Glutamatergic neuron (in vitro differentiated cells): ENCODE measurements at regions not wholly inside any gene's neighbourhood (a gene's known extent, or its start where the extent isn't known, plus 50 kb on each side); places are given as distances from the start of the nearest gene placed in this dataset.

Experiments used
- DNase-seq: peaks from one replicate; pipeline ENCODE4 v3.0.0; 2022
- H3K27ac Mint-ChIP-seq: one replicate; pipeline ENCODE4 v1.8.0; 2020; ENCODE audit warnings: mild to moderate bottlenecking, mixed read lengths, inconsistent platforms; ENCODE audit not compliant: unreplicated experiment
- H3K27me3 Mint-ChIP-seq: one replicate; pipeline ENCODE4 v1.8.0; 2020; ENCODE audit warnings: mild to moderate bottlenecking, moderate library complexity, mixed read lengths, inconsistent platforms; ENCODE audit not compliant: unreplicated experiment
- H3K36me3 Mint-ChIP-seq: one replicate; pipeline ENCODE4 v1.8.0; 2020; ENCODE audit warnings: mild to moderate bottlenecking, mixed read lengths, inconsistent platforms; ENCODE audit not compliant: unreplicated experiment
- H3K4me1 Mint-ChIP-seq: one replicate; pipeline ENCODE4 v1.8.0; 2020; ENCODE audit warnings: mild to moderate bottlenecking, low read depth, mixed read lengths, inconsistent platforms; ENCODE audit not compliant: unreplicated experiment
- H3K4me3 Mint-ChIP-seq: one replicate; pipeline ENCODE4 v1.8.0; 2020; ENCODE audit warnings: mild to moderate bottlenecking, mixed read lengths, inconsistent platforms; ENCODE audit not compliant: unreplicated experiment
- H3K9me3 Mint-ChIP-seq: one replicate; pipeline ENCODE4 v1.8.0; 2020; ENCODE audit warnings: mild to moderate bottlenecking, moderate library complexity, mixed read lengths, inconsistent platforms; ENCODE audit not compliant: unreplicated experiment
- TF ChIP-seq, protein P1 (sequence below): fragments of 200-600 bp; sonication (generic); IDR thresholded peaks from one replicate; pipeline ENCODE4 v1.5.0; 2021; ENCODE audit not compliant: partially characterized antibody, unreplicated experiment

DNA sequence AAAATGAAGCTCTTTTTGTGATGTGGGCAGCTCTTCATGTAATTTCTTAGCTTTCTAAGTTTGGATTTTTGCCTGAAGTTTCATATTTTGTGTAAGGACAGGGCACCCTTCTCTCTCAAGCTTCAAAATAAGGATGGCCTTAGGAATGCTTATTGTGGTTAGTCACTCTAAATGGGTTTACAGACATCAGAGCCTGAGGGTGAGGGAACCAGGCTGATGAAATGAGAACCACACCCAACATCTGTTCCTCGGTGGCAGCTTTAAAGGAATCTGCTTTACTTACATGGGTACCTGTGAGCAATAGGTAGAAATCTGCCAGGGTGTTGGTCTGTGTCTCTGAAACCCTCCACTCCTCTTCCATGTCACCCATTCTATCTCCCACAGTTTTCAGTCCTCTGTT lies 174.3 kb downstream of the EMX2 start:
- TF ChIP-seq, protein P1, sequence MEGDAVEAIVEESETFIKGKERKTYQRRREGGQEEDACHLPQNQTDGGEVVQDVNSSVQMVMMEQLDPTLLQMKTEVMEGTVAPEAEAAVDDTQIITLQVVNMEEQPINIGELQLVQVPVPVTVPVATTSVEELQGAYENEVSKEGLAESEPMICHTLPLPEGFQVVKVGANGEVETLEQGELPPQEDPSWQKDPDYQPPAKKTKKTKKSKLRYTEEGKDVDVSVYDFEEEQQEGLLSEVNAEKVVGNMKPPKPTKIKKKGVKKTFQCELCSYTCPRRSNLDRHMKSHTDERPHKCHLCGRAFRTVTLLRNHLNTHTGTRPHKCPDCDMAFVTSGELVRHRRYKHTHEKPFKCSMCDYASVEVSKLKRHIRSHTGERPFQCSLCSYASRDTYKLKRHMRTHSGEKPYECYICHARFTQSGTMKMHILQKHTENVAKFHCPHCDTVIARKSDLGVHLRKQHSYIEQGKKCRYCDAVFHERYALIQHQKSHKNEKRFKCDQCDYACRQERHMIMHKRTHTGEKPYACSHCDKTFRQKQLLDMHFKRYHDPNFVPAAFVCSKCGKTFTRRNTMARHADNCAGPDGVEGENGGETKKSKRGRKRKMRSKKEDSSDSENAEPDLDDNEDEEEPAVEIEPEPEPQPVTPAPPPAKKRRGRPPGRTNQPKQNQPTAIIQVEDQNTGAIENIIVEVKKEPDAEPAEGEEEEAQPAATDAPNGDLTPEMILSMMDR: no peak
- Mint-ChIP-seq H3K27ac (no peak overlapping the region), H3K36me3 (no peaks in the 10 kb centered on the region), H3K9me3 (peaks cover 4% of the 10 kb centered on the region), H3K4me1 (peaks cover 5% of the 10 kb centered on the region), H3K4me3 (no peak overlapping the region), H3K27me3 (peaks cover 2% of the 10 kb centered on the region)
- no peak for DNase-seq

DNA sequence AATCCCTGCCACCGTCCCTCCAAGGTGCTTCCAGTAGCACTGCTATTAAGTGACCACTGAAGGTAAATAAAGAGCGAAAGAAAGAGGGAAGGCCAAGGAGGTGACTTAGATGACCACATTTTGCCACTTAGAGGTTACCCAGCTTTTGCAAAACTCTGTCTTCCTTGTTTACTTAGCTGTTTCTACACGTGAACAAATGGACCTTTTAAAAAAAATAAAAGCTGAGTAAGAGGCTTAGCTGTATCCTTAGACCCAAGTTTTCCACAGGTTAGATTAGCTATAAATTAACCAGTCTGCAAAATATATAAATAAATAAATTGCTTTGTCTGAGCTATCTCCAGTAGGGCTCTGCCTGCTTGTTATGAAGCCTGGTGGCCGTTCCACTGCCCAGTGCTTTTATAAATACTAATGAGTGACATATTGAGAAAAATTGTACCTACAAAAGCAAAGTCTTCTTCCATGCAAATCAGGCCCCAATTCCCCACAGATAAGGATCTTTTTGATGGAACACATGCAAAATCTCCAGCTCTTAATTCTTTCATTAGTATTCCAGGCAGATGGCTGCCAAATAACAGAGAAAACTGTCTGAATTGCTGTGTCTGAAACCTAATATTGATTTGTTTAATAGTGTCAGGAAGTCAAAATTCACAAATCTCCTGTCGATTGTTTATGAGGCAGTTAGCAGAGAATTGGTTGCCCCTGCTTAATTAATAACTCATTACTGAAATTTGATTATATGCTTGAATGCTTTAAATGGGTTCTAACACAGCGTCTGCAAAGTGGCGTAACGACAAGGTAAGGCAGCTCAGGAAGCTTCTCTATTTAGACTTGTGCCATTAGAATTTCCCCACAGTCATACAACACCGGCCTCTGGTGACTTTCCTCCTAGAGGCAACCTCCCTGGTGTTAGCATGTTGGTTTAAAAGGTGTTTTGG lies 176.7 kb downstream of the EMX2 start:
- H3K4me3 Mint-ChIP-seq: no peak overlapping the region
- peaks cover 3% of the 10 kb centered on the region for H3K9me3 Mint-ChIP-seq
- H3K4me1 Mint-ChIP-seq: peaks cover 5% of the 10 kb centered on the region
- H3K27ac Mint-ChIP-seq: peak overlapping the region; percentile 9
- TF ChIP-seq, protein P1: no peak
- H3K27me3 Mint-ChIP-seq: peaks cover 2% of the 10 kb centered on the region
- H3K36me3 Mint-ChIP-seq: no peaks in the 10 kb centered on the region
- no peak for DNase-seq

DNA sequence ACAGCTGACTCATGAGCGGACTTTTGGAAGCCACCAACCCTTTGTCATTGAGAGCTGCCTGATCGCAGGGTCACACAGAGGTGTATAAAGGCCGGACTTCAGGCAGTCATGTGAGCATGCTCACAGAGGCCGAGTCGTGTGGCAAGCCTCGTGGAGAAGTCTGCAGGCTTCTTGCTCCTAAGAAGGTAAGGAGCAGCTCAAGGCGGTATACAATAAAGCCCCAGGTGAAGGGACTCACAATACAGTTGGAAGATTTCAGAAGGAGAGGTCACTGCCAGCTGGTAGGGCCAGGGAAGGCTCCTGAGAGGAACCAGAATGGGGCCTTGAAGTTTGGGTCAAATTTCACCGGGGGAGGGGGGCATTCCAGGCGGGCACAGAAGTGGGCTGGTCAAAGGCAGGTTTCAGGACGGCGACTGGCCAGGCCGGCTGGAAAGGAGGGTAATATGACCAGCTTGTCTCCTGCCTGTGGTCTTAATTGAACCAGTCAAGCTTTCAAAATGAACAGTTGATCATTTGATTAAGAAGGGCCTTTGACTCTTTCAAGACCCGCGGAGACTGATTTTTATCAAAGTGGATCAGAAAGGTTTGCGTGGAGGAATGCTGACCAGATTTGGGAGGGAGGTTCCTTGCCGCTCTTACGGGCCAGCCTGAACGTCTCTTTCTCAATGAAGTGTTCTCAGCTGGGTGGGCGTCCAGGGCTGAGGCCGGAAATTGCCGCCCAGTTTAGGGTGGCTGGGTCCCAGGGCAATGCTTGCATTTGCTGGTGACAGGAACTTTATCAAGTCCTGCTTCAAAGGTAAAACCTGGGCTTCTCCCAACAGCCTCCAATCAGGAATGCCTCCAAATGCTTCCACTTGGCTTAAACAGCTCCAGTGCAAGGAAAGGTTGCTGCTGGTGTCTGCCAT lies 178.6 kb downstream of the EMX2 start:
- no peak overlapping the region for H3K27ac Mint-ChIP-seq
- peaks cover 7% of the 10 kb centered on the region for H3K4me1 Mint-ChIP-seq
- TF ChIP-seq, protein P1: no peak
- no peak overlapping the region for H3K4me3 Mint-ChIP-seq
- H3K27me3 Mint-ChIP-seq: peaks cover 3% of the 10 kb centered on the region
- DNase-seq: no peak
- no peaks in the 10 kb centered on the region for H3K36me3 Mint-ChIP-seq
- peaks cover 1% of the 10 kb centered on the region for H3K9me3 Mint-ChIP-seq

DNA sequence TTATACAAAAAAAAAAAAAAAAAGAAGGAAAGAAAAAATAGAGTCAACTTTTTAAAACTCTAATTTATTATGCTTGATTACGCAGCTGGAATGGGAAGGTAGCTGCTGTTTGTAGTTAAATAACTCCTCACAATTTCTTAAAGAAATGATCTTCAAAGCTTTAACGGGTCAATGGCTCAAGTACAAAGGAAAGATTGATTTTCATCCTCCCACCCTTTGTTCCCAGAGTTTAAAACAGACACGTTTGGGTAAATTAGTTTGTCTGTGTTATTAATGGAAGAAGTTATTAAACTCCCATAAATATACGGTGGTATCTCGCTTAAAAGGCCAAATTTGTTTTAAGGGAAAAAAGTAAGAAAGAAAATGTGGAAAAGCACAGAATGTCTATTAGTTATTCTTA lies 179.3 kb downstream of the EMX2 start:
- TF ChIP-seq, protein P1: no peak
- peaks cover 3% of the 10 kb centered on the region for H3K27me3 Mint-ChIP-seq
- H3K36me3 Mint-ChIP-seq: no peaks in the 10 kb centered on the region
- DNase-seq: no peak
- H3K27ac Mint-ChIP-seq: no peak overlapping the region
- no peak overlapping the region for H3K4me3 Mint-ChIP-seq
- H3K9me3 Mint-ChIP-seq: peaks cover 1% of the 10 kb centered on the region
- peaks cover 7% of the 10 kb centered on the region for H3K4me1 Mint-ChIP-seq
